ENCODE measurements at regions not wholly inside any gene's neighbourhood (a gene's known extent, or its start where the extent isn't known, plus 50 kb on each side); places are given as distances from the start of the nearest gene placed in this dataset.

DNA sequence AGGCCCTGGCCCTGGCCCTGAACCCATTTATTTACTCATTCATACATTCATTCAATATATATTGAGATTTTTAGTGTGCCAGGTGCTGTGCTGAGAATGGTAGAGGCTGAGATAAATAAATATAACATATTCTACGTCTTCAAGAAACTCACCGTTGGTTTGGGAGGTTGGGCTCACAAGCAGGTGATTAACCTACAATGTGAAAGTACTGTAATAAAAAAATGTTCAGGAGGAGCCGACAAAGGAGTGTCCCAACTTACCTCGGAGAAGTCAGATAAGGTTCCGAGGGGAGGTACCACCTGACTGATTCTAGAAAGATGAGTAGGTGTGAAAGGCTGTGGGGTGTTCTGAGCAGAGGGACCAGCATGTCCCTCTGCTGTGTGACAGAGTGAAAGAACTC, 479.6 kb upstream of the KLF4 start:
- no peak for DNase-seq

DNA sequence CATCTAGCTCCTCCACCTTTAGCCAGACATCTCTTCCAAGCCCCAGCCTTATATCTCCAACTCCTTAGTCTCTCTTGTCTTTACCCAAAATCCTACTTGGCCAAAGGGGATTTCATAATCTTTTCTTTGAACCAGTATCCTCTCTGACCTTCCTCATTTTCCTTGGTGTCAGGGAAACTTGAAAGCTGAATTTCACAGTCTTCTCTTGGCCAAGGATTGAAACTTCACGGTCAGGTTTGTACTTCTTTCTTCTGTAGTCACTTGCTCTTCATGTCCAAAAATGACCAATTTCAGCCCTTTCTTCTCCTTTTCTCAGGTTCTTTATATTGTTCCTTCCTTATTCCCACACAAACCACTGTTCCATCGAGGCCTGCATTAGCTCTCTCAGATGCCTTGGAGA, 473.7 kb upstream of the KLF4 start:
- DNase-seq = no peak

DNA sequence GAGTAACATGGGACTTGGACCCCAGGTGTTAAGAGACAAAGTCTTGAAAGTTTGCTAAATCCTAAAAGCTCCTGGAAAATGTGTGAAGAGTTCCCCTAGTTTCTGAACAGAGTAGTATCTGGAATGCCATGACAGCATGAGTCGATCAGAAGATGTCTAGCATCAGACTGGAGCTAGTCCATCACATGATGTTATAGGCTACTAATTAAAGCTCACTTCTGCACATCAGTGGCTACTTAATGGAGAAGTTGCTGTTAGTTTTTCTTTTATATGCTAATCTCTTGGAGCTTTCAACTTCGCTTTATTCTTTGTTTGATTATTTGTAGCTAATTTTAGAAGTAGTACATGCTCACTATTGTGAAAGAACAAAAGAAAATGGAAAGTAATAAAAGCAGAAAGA, 471.3 kb upstream of the KLF4 start:
- DNase-seq = no peak

DNA sequence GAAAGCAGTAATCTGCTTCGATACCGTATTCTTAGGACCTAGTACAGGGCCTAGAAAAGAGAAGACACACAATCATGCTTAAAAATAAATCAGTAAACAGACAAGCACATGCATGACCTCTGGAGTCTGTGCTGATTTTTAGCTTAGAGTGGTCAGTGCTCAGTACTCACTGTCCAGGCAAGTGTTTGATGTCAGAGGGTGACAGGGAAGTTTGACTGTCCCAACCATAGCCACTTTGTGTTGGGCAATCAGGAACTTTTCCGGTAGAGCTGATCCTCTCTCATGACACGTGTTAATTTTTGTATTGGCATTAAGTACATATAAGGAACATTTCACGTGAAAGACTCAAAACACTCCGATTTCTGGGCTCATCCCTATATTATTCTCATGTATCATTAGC, 464.7 kb upstream of the KLF4 start:
- DNase-seq = no peak

DNA sequence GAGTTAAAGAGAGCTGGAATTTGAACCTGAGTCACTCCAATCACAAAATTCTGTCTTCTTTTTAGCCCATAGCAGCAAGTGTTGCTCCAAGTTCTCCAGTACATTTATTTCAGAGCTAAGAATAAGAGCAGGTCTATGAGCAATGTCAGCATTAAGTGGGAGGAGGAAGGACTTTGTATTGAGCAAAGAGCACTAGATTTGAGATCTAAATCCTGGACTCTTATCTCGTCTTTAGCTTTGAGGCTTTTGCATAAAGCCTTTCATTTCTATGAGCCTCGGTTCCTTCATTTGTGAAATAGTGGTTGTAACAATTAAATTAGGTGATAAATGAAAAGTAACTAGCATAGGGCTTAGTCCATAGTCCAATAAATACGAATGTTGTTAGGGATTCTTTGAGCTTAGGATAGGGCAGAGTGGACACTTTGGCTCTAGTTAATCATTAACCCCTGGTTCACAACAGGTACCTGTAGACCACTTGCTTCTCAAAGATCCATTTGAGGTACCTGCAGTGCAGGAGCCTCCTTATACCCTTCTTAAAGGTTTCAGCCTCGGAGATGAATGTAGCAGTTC, 464.1 kb upstream of the KLF4 start:
- no peak for DNase-seq

DNA sequence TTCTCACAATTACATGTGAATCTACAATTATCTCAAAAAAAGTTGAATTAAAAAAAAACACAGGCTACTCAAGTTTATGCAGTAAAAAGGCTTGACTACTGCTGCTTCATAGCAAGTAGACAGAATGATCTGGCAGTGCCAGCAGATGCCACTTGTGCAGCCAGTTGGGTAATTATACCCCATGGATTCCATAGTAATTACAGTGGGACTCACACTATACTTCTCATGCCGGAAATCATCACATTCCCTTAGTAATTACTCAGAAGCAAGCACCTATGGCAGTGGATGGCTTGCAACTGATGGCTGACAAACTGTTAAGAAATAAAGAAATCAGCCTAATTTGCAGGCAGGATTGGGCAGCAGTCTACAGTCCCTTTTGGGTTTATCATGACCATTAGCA, 463.2 kb upstream of the KLF4 start:
- DNase-seq = no peak

DNA sequence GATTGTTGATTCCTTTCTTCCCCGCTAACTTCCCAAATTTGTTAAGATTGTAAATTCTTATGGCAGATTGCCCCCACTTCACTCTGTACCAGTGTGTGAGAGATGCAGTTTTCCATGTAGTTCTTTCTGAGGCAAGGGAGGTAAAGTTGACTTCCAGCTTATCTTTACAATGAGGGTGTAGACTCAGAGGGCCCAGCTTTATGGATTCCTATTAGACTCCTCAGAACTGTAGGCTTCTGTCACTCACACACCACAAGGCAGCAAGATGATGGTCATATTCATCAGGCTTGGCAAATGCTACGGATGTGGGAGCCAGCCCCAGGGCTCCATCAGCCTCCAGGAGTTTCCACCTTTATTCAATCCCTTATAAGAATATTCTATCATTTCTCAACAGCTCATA, 461.9 kb upstream of the KLF4 start:
- DNase-seq = no peak

DNA sequence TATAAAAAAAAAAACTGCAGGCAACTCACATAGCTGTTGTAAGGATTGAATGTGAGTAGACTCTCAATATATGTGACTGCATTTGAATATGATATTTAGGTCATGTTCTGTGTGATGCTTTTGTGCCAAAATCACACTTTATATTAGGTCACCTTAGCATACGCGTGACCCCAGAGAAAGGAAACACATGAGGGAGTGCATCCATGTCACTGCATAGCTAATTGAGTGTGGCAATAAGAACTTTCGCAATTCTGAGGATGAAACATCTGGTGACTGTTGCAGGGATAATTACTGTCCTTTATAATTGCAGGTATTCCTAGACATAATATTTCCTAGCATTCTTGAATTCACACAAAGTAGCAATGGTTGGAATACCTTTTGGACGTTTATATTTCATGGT, 459.5 kb upstream of the KLF4 start:
- no peak for DNase-seq

DNA sequence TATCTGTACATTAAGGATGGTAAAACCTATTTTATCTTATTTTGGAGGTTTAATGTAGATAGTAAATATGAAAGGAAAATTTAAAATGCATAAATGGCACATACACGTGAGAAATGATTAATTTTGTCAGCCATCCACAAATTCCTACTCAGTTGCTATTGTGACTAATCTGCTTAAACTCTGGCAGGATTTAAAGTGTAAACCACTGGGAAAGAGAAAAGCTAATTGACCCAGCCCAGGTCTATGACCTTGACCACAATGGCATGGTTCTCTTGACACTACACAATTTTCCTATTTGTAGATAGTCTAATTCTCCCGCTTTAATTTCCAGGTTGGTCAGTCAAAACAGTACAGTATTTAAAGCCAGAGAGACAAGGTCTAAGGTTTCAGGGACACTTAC, 459.0 kb upstream of the KLF4 start:
- no peak for DNase-seq

DNA sequence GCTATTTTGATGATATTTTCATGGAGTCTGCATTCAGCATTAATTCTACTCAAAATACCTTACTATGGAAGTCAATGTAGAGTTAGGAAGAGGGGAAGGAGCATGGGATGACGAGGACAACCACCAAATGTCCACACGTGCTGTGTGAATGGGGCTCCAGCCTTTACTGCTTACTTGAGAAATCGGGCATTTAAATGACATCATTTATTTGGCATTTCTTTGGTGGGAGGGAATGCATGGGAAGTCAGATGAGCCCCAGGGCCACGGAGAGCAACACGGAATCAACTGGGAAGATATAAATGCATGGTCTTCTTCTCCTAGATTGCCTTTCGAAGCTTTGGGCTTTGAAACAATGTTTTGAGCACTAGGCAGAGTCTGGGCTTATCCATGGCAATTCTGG, 458.5 kb upstream of the KLF4 start:
- DNase-seq = no peak

DNA sequence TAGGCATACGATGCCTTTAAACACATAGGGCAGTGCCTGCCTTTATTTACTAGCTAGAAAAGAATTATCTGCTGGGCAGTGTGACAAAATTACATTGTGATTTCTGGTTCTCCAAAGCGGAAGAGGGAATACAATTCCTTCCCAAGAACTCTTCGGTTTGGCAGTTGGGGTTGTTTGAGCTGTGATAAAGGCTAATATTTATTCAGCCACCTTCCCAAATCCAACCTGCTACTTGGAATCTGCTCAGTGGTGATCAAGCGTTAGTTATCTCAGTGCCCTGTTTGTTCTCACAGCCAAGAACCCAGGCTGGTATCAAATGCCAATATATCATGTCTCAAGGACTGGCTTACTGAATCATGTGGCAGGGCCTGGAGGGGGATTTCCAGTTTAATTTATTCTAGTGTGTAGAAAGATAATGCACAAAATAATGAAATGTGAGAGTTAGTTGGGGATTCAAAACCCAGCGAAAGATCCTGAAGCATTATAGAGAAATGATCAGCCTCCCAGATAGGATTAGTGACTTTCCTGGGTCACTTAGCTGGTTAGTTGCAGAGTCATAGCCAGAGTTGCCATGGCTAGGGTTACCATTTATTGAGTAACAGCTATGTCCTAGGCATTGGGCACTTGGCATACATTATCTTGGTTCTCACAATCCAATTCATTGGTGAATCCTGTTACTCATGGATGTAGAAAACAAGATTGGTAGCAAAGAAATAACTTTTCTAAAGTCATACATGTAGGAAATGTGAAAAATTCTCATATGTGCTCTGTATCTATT, 457.0 kb upstream of the KLF4 start:
- peak; percentile 7 for DNase-seq

DNA sequence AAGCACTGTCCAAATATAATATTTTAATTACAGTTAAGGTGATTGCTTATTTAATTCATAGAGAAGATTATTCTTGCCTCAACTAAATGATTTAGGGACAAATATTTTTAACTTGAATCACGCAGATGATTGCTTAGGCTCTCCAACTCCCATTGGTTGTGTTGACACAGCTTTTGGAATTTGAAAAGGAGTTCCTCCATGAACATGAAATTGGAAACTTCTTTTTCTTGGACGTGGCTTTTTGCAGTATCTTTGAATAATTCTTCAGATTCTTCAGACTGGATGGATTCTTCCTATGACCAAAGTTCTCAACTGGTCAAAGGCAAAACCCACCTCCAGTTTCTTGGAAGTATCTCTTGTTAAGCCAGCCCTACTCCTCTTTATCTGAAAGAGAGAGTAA, 456.4 kb upstream of the KLF4 start:
- no peak for DNase-seq

DNA sequence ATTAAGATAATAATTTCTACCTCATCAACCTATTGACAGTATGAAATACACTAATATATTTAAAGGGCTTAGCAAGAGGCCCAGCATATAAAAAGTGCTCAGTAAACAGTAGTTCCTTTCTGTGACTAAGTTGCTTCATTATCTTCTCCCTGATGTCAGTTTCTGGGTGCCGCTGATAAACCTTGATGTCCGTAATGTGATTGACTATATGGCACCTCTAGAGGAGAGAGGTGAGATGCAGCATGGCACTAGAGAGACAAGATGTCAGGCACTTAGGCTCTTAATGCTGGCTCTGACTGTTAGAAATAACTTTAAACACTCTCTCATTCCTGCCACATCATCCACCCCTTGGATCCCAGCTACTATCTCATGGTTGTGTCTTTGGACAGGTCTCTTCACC, 455.9 kb upstream of the KLF4 start:
- no peak for DNase-seq

DNA sequence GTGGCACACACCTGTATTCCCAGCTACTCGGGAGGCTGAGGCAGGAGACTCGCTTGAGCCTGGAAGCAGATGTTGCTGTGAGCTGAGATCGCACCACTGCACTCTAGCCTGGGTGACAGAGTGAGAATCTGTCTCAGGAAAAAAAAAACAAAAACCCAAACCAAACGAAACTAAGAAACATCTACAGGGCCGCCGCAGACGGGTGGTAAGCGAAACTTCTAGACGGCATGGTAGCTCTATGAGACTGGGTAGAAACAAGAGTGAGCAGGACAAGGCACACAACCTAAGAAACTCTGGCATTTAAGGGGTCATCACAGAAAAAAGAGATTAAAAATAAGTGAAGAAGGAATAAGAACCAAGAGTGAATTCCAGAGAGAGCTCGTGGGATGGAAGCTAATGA, 454.8 kb upstream of the KLF4 start:
- DNase-seq = no peak

DNA sequence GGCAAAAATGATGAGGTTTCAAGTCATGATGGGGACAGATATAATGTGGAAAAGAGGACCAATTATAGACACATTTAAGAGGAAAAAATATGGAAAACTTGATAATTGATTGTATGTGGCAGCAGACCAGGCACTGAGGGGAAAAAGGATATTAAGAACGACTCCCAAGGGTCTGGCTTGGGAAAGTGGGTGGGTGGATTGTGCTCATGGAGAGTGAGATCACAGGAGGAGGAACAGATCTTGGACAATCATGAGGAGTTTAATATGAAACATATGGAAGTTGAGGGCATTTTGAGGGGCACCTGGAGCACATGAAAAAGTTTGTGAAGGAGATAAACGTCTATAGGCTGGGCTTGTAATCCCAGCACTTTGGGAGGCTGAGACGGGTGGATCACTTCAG, 454.3 kb upstream of the KLF4 start:
- DNase-seq = no peak

DNA sequence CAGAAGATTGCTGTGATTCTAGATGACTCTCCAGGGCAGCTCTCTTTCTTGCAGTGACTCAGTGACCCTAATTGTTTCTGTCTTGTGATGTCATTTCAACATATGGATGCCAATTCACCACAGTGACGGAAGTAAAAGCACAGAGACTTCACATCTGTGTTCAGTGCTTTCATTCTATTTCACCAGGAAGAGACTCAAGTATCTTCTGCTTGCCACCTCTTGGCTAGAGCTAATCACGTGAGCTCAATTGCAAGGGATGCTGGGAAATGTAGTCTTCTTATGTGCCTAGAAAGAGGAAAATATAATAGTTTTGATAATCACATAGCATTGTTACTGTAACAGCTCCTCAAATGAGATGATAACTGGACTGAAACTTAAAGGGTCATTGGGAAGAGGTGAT, 453.3 kb upstream of the KLF4 start:
- DNase-seq = no peak

DNA sequence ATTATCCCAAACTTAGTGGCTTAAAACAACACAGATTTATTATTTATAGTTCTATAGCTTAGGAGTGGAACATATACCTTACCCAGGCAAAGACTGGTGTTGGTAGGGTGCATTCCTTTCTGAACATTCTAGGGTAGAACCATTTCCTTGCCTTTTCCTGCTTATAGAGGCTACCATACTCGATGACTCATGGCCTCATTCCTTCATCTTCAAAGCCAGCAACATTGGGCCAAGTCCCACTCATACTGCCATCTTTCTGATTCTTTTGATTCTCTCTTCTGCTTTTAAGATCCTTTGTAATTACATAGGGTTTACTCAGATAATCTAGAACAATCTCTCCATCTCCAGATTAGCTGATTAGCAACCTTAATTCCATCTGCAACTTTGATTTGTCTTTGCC, 452.7 kb upstream of the KLF4 start:
- DNase-seq = no peak

DNA sequence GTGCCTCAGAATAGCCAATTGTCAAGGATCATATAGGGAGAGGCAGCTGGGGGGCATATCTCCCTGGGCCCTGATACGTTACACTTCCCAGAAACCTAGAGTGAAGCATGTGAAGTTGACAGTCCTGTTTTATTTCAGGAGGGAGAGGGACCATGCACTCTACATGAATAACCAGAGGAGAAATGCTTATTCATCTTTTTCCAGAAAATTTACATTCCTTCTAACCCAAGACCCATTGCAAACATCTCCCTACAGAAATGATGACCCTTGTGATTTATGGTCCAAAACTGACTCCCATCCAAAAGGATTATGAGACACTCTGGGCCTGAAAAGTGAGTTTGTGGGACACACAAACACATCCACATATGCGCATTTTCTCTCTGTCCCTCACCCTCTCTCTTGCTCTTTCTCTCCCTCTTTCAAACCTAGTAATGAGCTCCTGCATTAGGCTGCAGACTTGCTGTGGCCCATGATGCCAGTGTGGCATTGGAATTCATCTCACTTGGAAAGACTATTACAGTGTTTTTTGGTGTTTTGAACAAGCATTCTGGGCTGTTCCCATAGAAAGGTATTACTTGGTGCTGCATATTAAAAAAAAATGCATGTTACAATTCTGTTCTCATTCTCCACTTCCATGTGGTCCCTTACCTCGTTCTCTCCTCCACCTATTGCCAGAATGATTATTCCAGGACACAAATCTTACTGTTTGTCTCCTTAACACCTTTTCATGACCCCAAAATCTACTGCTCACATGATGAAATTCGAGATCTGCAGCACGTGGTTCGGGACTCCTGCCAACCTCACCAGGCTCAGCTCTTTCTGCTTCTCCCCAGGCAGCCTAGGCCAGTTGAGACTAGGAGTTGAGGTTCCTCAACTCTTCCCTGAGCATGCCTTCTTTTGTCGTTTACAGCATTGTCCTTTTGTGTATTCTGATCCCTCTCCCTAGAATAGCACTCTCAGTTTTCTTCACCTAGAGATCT, 451.3 kb upstream of the KLF4 start:
- peak; percentile 6 for DNase-seq

DNA sequence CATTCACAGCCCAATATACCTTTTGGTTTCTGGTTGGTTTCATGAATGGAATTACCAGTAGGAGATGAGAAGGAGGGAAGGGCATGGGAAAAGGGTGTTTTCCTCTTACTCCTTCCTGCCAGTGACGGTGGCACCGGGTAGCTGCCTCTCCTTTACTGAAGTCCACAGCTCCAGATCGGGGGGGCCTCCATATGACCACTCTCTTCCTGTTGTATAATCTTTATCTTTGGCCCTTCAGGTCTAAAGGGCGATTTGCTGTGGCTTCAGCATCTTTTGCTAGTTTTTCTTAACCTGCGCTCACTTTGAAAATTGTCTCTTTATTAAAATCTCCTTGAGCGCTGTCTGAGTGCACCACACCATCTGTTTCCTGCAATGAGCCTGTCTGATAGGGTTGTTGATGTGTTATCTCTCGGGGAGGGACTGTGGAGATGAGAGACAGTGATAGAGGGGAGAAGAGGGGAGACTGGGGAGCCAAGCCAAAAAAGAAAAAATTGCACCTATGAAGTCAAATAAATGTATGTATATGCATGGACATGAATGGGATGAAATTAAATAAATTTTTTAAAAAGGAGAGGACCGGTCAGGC, 449.3 kb upstream of the KLF4 start:
- no peak for DNase-seq

DNA sequence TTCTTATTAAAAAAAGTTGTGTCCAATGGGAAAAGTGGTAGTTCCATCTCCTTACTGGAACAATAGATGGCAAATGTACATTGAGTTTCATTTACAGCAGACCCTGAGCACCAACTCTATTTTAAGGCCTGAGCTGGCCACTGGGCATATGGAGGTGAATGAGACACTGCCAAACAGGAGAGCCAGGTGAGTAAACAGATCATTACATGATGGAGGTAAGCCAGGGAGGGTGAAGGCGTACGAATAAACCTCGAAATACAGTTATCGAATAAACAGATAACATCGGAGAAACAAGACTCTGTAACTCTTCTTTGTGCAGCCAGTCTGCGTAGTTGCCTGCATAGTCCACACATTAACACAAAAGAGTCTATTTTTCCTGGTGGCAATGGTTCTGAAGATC, 446.4 kb upstream of the KLF4 start:
- DNase-seq = peak; percentile 70

DNA sequence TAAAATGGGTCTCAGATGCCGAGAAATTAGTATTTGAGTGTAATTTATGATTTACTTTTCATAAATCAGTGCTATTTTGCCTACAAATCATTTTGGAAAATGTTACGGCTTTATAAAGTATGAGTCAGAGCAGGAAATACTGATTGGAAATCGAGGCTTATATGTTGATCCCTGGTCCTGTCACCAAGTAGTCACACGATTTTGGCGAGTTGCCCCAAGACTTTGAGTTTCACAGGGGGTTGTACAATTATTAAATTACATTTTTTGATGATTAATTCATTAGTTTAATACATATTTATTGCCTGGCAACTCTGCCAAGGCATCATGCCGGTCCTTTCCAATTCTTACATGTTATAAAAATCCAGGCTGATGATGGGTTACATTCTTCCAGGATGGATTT, 443.9 kb upstream of the KLF4 start:
- DNase-seq = no peak

DNA sequence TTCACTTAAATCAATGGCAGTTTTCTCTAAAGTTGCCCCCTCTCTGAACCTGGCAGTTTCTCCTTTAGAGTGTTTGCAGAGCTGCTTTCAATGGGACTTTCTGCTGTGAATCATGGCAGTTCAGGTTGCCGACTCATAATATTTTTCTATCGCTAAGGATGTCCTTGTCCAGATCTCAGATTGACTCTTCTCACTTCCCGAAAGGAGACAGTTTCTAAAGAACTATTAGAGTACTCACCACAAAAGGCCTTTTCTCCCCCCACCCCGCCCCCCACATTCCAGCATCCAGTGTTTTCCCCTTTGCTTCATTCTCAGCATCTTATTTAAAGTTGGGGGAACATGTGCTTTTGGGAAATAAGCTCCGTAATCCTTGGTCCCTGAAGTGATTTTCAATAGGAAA, 443.5 kb upstream of the KLF4 start:
- DNase-seq = no peak

DNA sequence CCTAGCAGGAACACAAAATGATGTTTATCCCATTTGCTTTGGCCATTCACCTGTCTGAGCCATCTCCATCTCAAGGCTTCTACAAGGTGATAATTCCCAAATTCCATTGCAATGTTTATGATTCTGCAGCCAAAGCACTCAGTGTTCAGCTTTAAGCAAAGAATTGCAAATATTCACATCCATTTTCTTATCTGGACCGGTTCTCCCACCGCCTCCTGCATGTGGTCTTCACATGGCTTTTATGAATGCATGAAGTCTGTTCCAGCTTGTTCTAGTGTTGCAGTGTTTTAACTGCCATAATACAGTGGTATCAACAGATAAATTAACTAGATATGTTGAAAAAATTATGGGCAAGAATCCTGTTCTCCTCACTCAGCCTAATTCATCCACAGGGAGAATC, 443.0 kb upstream of the KLF4 start:
- DNase-seq = no peak

DNA sequence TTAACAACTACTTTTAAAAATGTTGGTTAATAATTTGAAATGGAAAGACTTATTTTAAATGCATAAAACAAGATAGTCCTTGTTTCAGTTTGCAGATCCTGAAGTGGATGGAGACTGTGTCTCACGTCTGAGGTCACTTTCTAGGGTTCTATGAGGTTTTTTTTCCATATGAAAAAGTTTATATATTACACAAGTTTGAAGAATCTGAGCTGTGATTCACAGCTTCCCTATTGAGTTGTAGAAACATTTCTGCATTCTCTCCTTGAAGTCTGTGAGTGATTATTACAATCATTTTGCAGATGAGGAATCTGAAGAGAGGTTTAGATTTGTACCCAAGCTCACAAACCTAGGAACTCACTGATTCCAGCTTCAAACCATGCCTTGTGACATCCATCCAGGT, 442.5 kb upstream of the KLF4 start:
- no peak for DNase-seq
